GM10266 (cell line): ENCODE measurements at regions not wholly inside any gene's neighbourhood (a gene's known extent, or its start where the extent isn't known, plus 50 kb on each side); places are given as distances from the start of the nearest gene placed in this dataset.

Source experiments
- DNase-seq: peaks from one replicate; pipeline ENCODE4 v3.0.0; 2012; ENCODE audit errors: extremely low spot score
- CTCF ChIP-seq: IDR thresholded peaks from 2 replicates; pipeline ENCODE4 v1.5.1; 2012; ENCODE audit warnings: mild to moderate bottlenecking, low read depth; ENCODE audit not compliant: control insufficient read depth, insufficient read depth; ENCODE audit errors: missing control alignments

- no peak for TF ChIP-seq CTCF
- DNase-seq: no peak
Observed at GRCh38 chr10:88219753-88220152, 356.3 kb downstream of the PTEN start.

GRCh38 chr10:88221010-88221973 lies 357.9 kb downstream of the PTEN start:
- no peak for TF ChIP-seq CTCF
- DNase-seq: no peak

GRCh38 chr10:88222881-88223280 lies 359.5 kb downstream of the PTEN start:
- DNase-seq: no peak
- TF ChIP-seq CTCF: no peak
